B cell (primary cell): ENCODE measurements at regions not wholly inside any gene's neighbourhood (a gene's known extent, or its start where the extent isn't known, plus 50 kb on each side); places are given as distances from the start of the nearest gene placed in this dataset.

Source experiments
- CTCF ChIP-seq: fragments of 200-600 bp; IDR thresholded peaks from one replicate; pipeline ENCODE4 v1.8.0; 2022; ENCODE audit warnings: antibody characterized with exemption, mild to moderate bottlenecking
- EZH2 ChIP-seq: IDR thresholded peaks from 2 replicates; pipeline ENCODE4 v1.6.1; 2012; ENCODE audit warnings: borderline replicate concordance, low read depth, mild to moderate bottlenecking, moderate library complexity, low read length; ENCODE audit not compliant: insufficient read depth, poor library complexity, severe bottlenecking

GRCh38 chr15:91516866-91517265 is 336.6 kb upstream of the SLCO3A1 start:
- TF ChIP-seq CTCF: no peak
- TF ChIP-seq EZH2: no peak
